ENCODE measurements at regions not wholly inside any gene's neighbourhood (a gene's known extent, or its start where the extent isn't known, plus 50 kb on each side); places are given as distances from the start of the nearest gene placed in this dataset.

DNA sequence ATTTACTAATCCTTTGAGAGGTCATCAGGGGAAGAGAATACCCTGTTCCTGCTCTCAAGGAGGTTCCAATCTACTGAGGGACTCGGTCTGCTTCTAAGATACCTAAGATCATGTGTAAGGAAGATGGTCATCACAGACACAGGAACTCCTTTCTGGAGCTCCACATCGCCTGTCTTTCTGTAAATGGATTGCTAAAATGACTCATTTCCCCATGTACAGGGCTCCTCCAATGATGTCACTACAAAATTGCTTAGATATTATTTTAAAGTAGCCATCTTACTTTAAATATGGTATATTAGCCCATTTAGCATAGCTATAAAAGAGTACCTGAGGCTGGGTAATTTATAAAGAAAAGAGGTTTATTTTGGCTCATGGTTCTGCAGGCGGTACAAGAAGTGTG lies 206.1 kb upstream of the PROK2 start:
- DNase-seq (ENCODE audit: low spot score) = no peak
- Histone ChIP-seq H3K9me3 (no peaks in the 10 kb centered on the region), H3K27me3 (no peaks in the 10 kb centered on the region), H3K4me3 (no peak overlapping the region), H3K36me3 (no peaks in the 10 kb centered on the region), H3K4me1 (no peaks in the 10 kb centered on the region), H3K27ac (no peak overlapping the region)
- TF ChIP-seq, protein P1, sequence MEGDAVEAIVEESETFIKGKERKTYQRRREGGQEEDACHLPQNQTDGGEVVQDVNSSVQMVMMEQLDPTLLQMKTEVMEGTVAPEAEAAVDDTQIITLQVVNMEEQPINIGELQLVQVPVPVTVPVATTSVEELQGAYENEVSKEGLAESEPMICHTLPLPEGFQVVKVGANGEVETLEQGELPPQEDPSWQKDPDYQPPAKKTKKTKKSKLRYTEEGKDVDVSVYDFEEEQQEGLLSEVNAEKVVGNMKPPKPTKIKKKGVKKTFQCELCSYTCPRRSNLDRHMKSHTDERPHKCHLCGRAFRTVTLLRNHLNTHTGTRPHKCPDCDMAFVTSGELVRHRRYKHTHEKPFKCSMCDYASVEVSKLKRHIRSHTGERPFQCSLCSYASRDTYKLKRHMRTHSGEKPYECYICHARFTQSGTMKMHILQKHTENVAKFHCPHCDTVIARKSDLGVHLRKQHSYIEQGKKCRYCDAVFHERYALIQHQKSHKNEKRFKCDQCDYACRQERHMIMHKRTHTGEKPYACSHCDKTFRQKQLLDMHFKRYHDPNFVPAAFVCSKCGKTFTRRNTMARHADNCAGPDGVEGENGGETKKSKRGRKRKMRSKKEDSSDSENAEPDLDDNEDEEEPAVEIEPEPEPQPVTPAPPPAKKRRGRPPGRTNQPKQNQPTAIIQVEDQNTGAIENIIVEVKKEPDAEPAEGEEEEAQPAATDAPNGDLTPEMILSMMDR (IDR thresholded peaks at IDR 0.05) = no peak

- Histone ChIP-seq H3K27me3 (no peaks in the 10 kb centered on the region), H3K4me3 (no peak overlapping the region), H3K9me3 (no peaks in the 10 kb centered on the region), H3K27ac (no peak overlapping the region), H3K4me1 (no peaks in the 10 kb centered on the region), H3K36me3 (no peaks in the 10 kb centered on the region)
- TF ChIP-seq, protein P1 (IDR thresholded peaks at IDR 0.05) = no peak
- no peak for DNase-seq (ENCODE audit: low spot score)
Measured at GRCh38 chr3:71990545-71990944, 205.6 kb upstream of the PROK2 start.

DNA sequence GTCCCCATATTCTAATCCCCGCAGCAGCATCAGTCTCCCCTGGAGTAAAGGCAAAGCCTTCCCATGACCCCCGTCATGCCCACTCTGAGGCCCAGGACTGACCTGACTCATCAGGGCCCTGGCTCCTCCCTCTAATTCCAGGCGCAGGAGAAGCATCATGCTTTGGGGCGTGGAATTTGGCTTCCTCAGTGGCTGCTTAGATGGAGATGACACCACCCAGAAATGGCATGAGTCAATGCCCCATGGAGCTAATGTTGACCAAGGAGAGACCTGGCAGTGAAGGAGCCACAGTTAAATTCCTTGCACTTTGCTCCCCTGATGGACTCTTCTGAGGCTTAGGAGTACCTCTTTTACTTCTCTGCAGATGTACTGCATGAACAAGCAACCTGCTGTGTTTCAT lies 204.2 kb upstream of the PROK2 start:
- Histone ChIP-seq H3K9me3 (no peaks in the 10 kb centered on the region), H3K36me3 (no peaks in the 10 kb centered on the region), H3K27ac (no peak overlapping the region), H3K4me1 (no peaks in the 10 kb centered on the region), H3K27me3 (no peaks in the 10 kb centered on the region), H3K4me3 (no peak overlapping the region)
- TF ChIP-seq, protein P1 (IDR thresholded peaks at IDR 0.05) = no peak
- DNase-seq (ENCODE audit: low spot score) = no peak

- no peaks in the 10 kb centered on the region for H3K36me3 ChIP-seq
- H3K9me3 ChIP-seq = no peaks in the 10 kb centered on the region
- TF ChIP-seq, protein P1 (IDR thresholded peaks at IDR 0.05) = no peak
- H3K27me3 ChIP-seq = no peaks in the 10 kb centered on the region
- no peak overlapping the region for H3K4me3 ChIP-seq
- H3K27ac ChIP-seq = no peak overlapping the region
- no peak for DNase-seq (ENCODE audit: low spot score)
- H3K4me1 ChIP-seq = no peaks in the 10 kb centered on the region
Measured at GRCh38 chr3:71987828-71988227, 202.9 kb upstream of the PROK2 start.

DNA sequence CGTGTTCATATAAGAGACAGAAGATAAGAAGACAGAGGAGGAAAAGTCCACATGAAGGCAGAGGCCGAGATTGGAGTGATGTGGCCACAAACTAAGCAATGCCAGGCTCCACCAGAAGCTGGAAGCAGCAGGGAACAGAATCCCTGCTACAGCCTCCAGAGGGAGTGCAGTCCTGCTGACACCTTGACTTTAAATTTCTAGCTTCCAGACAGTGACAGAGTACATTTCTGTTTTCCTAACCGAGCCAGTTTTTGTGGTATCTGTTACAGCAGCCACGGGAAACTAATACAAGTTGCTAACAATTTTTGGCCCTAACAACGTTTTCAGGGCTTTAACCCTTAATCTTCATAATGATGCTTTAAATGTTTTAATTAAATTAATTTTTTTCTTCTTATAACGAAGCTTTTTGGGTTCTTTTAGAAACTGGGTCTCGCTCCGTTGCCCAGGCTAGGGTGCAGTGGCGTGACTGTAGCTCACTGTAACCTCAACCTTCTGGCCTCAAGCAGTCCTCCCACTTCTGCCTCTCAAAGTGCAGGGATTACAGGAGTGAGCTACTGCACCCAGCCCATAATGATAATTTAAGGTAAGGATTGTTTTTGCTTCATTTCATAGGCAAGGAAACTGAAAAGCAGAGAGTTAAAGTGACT lies 202.3 kb upstream of the PROK2 start:
- H3K9me3 ChIP-seq = no peaks in the 10 kb centered on the region
- no peak overlapping the region for H3K4me3 ChIP-seq
- H3K36me3 ChIP-seq = no peaks in the 10 kb centered on the region
- TF ChIP-seq, protein P1 (IDR thresholded peaks at IDR 0.05) = peak; percentile 15 to 45
- H3K27me3 ChIP-seq = no peaks in the 10 kb centered on the region
- no peak for DNase-seq (ENCODE audit: low spot score)
- no peaks in the 10 kb centered on the region for H3K4me1 ChIP-seq
- no peak overlapping the region for H3K27ac ChIP-seq

GRCh38 chr3:71986606-71987005 lies 201.7 kb upstream of the PROK2 start:
- Histone ChIP-seq H3K9me3 (no peaks in the 10 kb centered on the region), H3K4me3 (no peak overlapping the region), H3K27ac (no peak overlapping the region), H3K4me1 (no peaks in the 10 kb centered on the region), H3K27me3 (no peaks in the 10 kb centered on the region), H3K36me3 (no peaks in the 10 kb centered on the region)
- TF ChIP-seq, protein P1 (IDR thresholded peaks at IDR 0.05) = no peak
- DNase-seq (ENCODE audit: low spot score) = no peak

Measured in right atrium auricular region (tissue), 2 donors.